ENCODE measurements at regions not wholly inside any gene's neighbourhood (a gene's known extent, or its start where the extent isn't known, plus 50 kb on each side); places are given as distances from the start of the nearest gene placed in this dataset.

DNA sequence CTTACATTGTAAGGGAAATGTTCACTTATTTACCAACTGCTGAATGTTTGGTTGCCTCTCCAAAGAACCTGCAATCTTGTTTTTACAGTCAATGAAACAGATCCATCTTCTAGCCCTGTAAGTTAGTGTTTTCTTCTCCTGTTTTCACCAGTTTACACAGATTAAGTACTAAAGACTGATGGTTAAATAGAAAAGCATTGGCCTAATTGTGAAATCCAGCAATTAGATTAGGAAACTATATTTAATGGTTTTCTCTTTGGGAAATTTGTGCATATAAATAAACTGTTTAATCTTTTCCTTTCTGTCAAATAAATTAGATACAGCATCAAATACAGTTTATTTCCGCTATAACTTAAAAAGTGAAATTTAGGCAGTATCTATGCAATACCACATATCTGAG, 247.9 kb upstream of the MEF2C start:
- H3K4me1 ChIP-seq (ENCODE audit: control insufficient read depth in 2 of 3, insufficient read depth in 2 of 3, low read depth in 1 of 3, low read length in 3 of 3) = no peaks in the 10 kb centered on the region
- H3K4me3 ChIP-seq (ENCODE audit: low read length in 3 of 3) = no peak overlapping the region
- no peaks in the 10 kb centered on the region for H3K9me3 ChIP-seq (ENCODE audit: control insufficient read depth in 2 of 3, insufficient read depth in 1 of 3, low read length in 3 of 3)
- FAIRE-seq (no peak), DNase-seq (no peak)
- TF ChIP-seq, protein P1, sequence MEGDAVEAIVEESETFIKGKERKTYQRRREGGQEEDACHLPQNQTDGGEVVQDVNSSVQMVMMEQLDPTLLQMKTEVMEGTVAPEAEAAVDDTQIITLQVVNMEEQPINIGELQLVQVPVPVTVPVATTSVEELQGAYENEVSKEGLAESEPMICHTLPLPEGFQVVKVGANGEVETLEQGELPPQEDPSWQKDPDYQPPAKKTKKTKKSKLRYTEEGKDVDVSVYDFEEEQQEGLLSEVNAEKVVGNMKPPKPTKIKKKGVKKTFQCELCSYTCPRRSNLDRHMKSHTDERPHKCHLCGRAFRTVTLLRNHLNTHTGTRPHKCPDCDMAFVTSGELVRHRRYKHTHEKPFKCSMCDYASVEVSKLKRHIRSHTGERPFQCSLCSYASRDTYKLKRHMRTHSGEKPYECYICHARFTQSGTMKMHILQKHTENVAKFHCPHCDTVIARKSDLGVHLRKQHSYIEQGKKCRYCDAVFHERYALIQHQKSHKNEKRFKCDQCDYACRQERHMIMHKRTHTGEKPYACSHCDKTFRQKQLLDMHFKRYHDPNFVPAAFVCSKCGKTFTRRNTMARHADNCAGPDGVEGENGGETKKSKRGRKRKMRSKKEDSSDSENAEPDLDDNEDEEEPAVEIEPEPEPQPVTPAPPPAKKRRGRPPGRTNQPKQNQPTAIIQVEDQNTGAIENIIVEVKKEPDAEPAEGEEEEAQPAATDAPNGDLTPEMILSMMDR (IDR thresholded peaks at IDR 0.05; ENCODE audit: borderline replicate concordance, extremely low read depth, insufficient read depth) = no peak
- no peaks in the 10 kb centered on the region for H3K36me3 ChIP-seq (ENCODE audit: control insufficient read depth in 2 of 3, insufficient read depth in 3 of 3, low read length in 3 of 3)
- intact Hi-C loops (cut with DNase I) = no loop called here
- no peaks in the 10 kb centered on the region for H3K27me3 ChIP-seq (ENCODE audit: control insufficient read depth, insufficient read depth, low read length)
- no peak overlapping the region for H3K27ac ChIP-seq (ENCODE audit: low read depth in 2 of 2, low read length in 2 of 2)
- H3K9ac ChIP-seq (ENCODE audit: low read length in 3 of 3) = no peak overlapping the region

DNA sequence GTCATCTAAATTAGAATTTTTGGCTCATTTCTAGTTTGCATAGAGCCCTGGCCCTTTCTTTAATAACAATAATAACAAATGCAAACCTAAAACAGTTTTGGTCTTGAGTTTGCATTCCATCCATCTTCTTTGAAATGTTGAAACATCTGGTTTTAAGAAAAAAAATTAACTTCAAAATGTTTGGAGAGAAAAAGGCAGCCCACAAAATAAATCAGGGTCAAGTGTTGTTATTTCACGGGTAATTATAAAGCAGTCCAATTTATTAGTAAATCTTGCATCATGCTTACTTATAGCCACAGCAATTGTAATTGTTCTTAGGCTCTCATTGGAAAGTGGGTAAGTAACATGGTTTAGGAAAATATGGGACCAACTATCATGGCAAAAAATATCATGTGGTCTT, 247.0 kb upstream of the MEF2C start:
- Histone ChIP-seq H3K4me3 (ENCODE audit: low read length in 3 of 3) (no peak overlapping the region), H3K36me3 (ENCODE audit: control insufficient read depth in 2 of 3, insufficient read depth in 3 of 3, low read length in 3 of 3) (no peaks in the 10 kb centered on the region), H3K9ac (ENCODE audit: low read length in 3 of 3) (no peak overlapping the region), H3K27ac (ENCODE audit: low read depth in 2 of 2, low read length in 2 of 2) (no peak overlapping the region), H3K4me1 (ENCODE audit: control insufficient read depth in 2 of 3, insufficient read depth in 2 of 3, low read depth in 1 of 3, low read length in 3 of 3) (no peaks in the 10 kb centered on the region), H3K9me3 (ENCODE audit: control insufficient read depth in 2 of 3, insufficient read depth in 1 of 3, low read length in 3 of 3) (no peaks in the 10 kb centered on the region), H3K27me3 (ENCODE audit: control insufficient read depth, insufficient read depth, low read length) (no peaks in the 10 kb centered on the region)
- FAIRE-seq = no peak
- intact Hi-C loops (cut with DNase I) = no loop called here
- TF ChIP-seq, protein P1 (IDR thresholded peaks at IDR 0.05; ENCODE audit: borderline replicate concordance, extremely low read depth, insufficient read depth) = no peak
- DNase-seq = peak in 1 of 5 donors; percentile 3

DNA sequence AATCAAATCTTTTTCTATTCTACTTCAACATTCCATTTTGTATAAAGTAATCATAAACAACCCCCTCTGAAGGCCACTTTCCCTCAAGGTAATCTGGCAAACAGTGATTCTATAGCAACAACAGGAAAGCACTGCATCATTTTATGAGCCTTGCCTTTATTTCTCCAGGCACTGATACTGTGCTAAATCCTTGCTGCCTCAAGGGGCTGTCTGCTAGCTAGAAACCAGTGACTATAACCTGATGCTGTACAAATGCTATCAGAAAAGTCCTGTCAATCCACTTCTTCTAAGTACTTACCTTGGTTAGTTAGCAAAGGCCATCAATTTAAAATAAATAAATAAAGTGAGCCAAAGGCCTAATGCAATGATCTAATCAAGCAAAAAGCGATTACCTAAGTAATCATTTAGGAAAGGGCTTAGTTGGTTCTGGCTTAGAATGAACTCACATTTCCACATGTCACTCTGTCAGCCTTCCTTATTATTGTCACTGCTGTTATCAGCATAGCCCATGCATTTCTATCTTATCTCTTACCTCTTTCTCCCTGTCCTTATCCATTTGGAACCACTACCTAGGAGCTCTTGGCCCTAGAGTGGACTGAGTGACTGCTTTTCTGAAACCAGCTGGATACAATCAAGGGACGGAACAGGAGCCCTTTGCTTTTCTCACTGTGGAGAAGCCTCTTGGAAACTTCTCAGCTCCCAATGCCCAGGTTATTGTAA, 246.1 kb upstream of the MEF2C start:
- TF ChIP-seq, protein P1 (IDR thresholded peaks at IDR 0.05; ENCODE audit: borderline replicate concordance, extremely low read depth, insufficient read depth) = no peak
- FAIRE-seq (no peak), DNase-seq (peak in 1 of 5 donors; percentile 4)
- Histone ChIP-seq H3K9ac (ENCODE audit: low read length in 3 of 3) (no peak overlapping the region), H3K27ac (ENCODE audit: low read depth in 2 of 2, low read length in 2 of 2) (no peak overlapping the region), H3K36me3 (ENCODE audit: control insufficient read depth in 2 of 3, insufficient read depth in 3 of 3, low read length in 3 of 3) (no peaks in the 10 kb centered on the region), H3K9me3 (ENCODE audit: control insufficient read depth in 2 of 3, insufficient read depth in 1 of 3, low read length in 3 of 3) (no peaks in the 10 kb centered on the region), H3K27me3 (ENCODE audit: control insufficient read depth, insufficient read depth, low read length) (no peaks in the 10 kb centered on the region), H3K4me1 (ENCODE audit: control insufficient read depth in 2 of 3, insufficient read depth in 2 of 3, low read depth in 1 of 3, low read length in 3 of 3) (no peaks in the 10 kb centered on the region), H3K4me3 (ENCODE audit: low read length in 3 of 3) (no peak overlapping the region)
- intact Hi-C loops (cut with DNase I) = no loop called here

DNA sequence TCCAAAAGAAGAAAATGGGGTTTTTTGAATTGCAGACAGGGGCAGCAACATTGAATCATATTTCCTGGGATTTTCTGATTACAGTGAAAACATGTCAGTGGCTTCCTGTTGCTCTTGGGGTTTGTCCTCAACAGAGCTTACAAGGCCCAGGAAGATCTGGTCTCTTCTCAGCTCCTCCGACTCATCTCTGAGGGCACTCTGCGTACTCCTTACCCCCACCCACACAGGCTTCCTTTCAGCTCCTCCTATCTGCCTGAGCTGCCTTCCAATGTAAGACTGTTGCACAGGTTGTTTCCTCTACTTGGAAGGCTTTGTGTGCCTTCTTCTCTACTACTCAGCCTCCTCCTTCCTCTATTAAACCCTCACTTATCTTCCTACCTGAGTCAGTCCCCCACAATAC, 245.1 kb upstream of the MEF2C start:
- H3K27ac ChIP-seq (ENCODE audit: low read depth in 2 of 2, low read length in 2 of 2) = no peak overlapping the region
- no peak for DNase-seq
- intact Hi-C loops (cut with DNase I) = no loop called here
- H3K9me3 ChIP-seq (ENCODE audit: control insufficient read depth in 2 of 3, insufficient read depth in 1 of 3, low read length in 3 of 3) = no peaks in the 10 kb centered on the region
- TF ChIP-seq, protein P1 (IDR thresholded peaks at IDR 0.05; ENCODE audit: borderline replicate concordance, extremely low read depth, insufficient read depth) = no peak
- H3K4me1 ChIP-seq (ENCODE audit: control insufficient read depth in 2 of 3, insufficient read depth in 2 of 3, low read depth in 1 of 3, low read length in 3 of 3) = no peaks in the 10 kb centered on the region
- H3K27me3 ChIP-seq (ENCODE audit: control insufficient read depth, insufficient read depth, low read length) = no peaks in the 10 kb centered on the region
- no peak overlapping the region for H3K4me3 ChIP-seq (ENCODE audit: low read length in 3 of 3)
- no peak overlapping the region for H3K9ac ChIP-seq (ENCODE audit: low read length in 3 of 3)
- H3K36me3 ChIP-seq (ENCODE audit: control insufficient read depth in 2 of 3, insufficient read depth in 3 of 3, low read length in 3 of 3) = no peaks in the 10 kb centered on the region
- FAIRE-seq = no peak
